IMR-90 (cell line): ENCODE measurements at regions not wholly inside any gene's neighbourhood (a gene's known extent, or its start where the extent isn't known, plus 50 kb on each side); places are given as distances from the start of the nearest gene placed in this dataset.

Experiments
- ATAC-seq: fragments of 200-7000 bp; cut with Tn5 transposase; 2 replicates; pipeline ENCODE4 v1.9.1; 2020; ENCODE audit warnings: low read depth, mild to moderate bottlenecking, moderate library complexity
- BruUV-seq: library from RNA; stranded (reverse); fragments of 400-500 nt; replicated peaks from 2 replicates; lab custom pipeline; 2021; lab: Mats Ljungman, UMichigan
- CTCF ChIA-PET: fragments of 300-600 bp; formaldehyde crosslinking; extraction: SDS; loops from one replicate; lab custom pipeline; 2021; ENCODE audit warnings: antibody characterized with exemption; lab: Yijun Ruan, JAX
- POLR2A ChIA-PET: fragments of 300-600 bp; sonication (Branson Sonifier 250); formaldehyde crosslinking; loops from one replicate; lab custom pipeline; 2022; ENCODE audit warnings: antibody characterized with exemption; ENCODE audit not compliant: unreplicated experiment; lab: Charles Lee
- DNase-seq: peaks from one replicate; pipeline ENCODE4 v3.0.0; 2013
- H2AFZ ChIP-seq: replicated peaks from 2 replicates; pipeline ENCODE3; 2013; ENCODE audit warnings: low read length, mild to moderate bottlenecking; ENCODE audit not compliant: poor library complexity
- H2AK5ac ChIP-seq: 2 replicates; pipeline ENCODE4 v1.6.1; 2013; ENCODE audit warnings: low read depth, low read length, inconsistent platforms
- H2AK9ac ChIP-seq: replicated peaks from 2 replicates; pipeline ENCODE3; 2013; ENCODE audit warnings: mild to moderate bottlenecking, low read depth, low read length, moderate library complexity; ENCODE audit not compliant: poor library complexity
- H2BK120ac ChIP-seq: 2 replicates; pipeline ENCODE4 v1.6.1; 2013; ENCODE audit warnings: low read depth, low read length, inconsistent platforms
- H2BK15ac ChIP-seq: 3 replicates; pipeline ENCODE4 v1.6.1; 2013; ENCODE audit warnings: low read depth, low read length, inconsistent platforms
- H2BK20ac ChIP-seq: 2 replicates; pipeline ENCODE4 v1.6.1; 2013; ENCODE audit warnings: low read depth, mild to moderate bottlenecking, inconsistent platforms, low read length, moderate library complexity
- H2BK5ac ChIP-seq: 2 replicates; pipeline ENCODE4 v1.6.1; 2013; ENCODE audit warnings: mild to moderate bottlenecking, low read depth, low read length, inconsistent platforms; ENCODE audit not compliant: poor library complexity, severe bottlenecking
- H3K14ac ChIP-seq: replicated peaks from 2 replicates; pipeline ENCODE4 v1.6.1; 2013; ENCODE audit warnings: low read depth, low read length, inconsistent platforms
- H3K18ac ChIP-seq: 2 replicates; pipeline ENCODE4 v1.6.1; 2013; ENCODE audit warnings: low read depth, low read length, control low read depth
- H3K23ac ChIP-seq: 2 replicates; pipeline ENCODE4 v1.6.1; 2013; ENCODE audit warnings: low read depth, low read length, inconsistent platforms
- H3K27ac ChIP-seq: 2 replicates; pipeline ENCODE4 v1.5.1; 2013; ENCODE audit warnings: mild to moderate bottlenecking, control low read depth, low read length; ENCODE audit not compliant: insufficient read depth
- H3K27me3 ChIP-seq: 2 replicates; pipeline ENCODE4 v1.6.1; 2013; ENCODE audit warnings: low read length; ENCODE audit not compliant: control insufficient read depth, insufficient read depth
- H3K36me3 ChIP-seq: 2 replicates; pipeline ENCODE4 v1.6.1; 2013; ENCODE audit warnings: low read length, mixed read lengths; ENCODE audit not compliant: control insufficient read depth, insufficient read depth
- H3K4ac ChIP-seq: 2 replicates; pipeline ENCODE4 v1.6.1; 2013; ENCODE audit warnings: low read depth, low read length, inconsistent platforms
- H3K4me1 ChIP-seq: 2 replicates; pipeline ENCODE4 v1.6.1; 2013; ENCODE audit warnings: low read length, mixed read lengths; ENCODE audit not compliant: control insufficient read depth, insufficient read depth
- H3K4me2 ChIP-seq: 2 replicates; pipeline ENCODE4 v1.6.1; 2013; ENCODE audit warnings: low read depth, mild to moderate bottlenecking, control low read depth, low read length, moderate library complexity
- H3K4me3 ChIP-seq: 2 replicates; pipeline ENCODE4 v1.5.1; 2013; ENCODE audit warnings: low read depth, mild to moderate bottlenecking, control low read depth, low read length, moderate library complexity; ENCODE audit not compliant: insufficient read depth
- H3K56ac ChIP-seq: 2 replicates; pipeline ENCODE4 v1.6.1; 2013; ENCODE audit warnings: low read length, inconsistent platforms; ENCODE audit not compliant: insufficient read depth; ENCODE audit errors: extremely low read depth
- H3K79me1 ChIP-seq, 2 experiments: 2 replicates each; pipeline ENCODE4 v1.6.1; 2013; ENCODE audit warnings: low read length in 2 of 2, inconsistent platforms in 1 of 2, low read depth in 1 of 2
- H3K9ac ChIP-seq: 2 replicates; pipeline ENCODE4 v1.6.1; 2013; ENCODE audit warnings: low read depth, low read length, control low read depth
- H3K9me1 ChIP-seq: 2 replicates; pipeline ENCODE4 v1.6.1; 2013; ENCODE audit warnings: low read length, inconsistent platforms; ENCODE audit not compliant: insufficient read depth
- H3K9me3 ChIP-seq: 2 replicates; pipeline ENCODE4 v1.6.1; 2013; ENCODE audit warnings: low read length; ENCODE audit not compliant: control insufficient read depth, insufficient read depth
- H4K20me1 ChIP-seq: 2 replicates; pipeline ENCODE4 v1.6.1; 2013; ENCODE audit warnings: low read length, inconsistent platforms; ENCODE audit not compliant: insufficient read depth
- H4K5ac ChIP-seq: 2 replicates; pipeline ENCODE4 v1.6.1; 2013; ENCODE audit warnings: mild to moderate bottlenecking, low read depth, low read length, control low read depth
- H4K8ac ChIP-seq, 2 experiments: 2 replicates each; pipeline ENCODE4 v1.6.1; 2013; ENCODE audit warnings: low read depth in 2 of 2, low read length in 2 of 2, control low read depth in 1 of 2, inconsistent platforms in 1 of 2
- H4K91ac ChIP-seq: 2 replicates; pipeline ENCODE4 v1.6.1; 2013; ENCODE audit warnings: low read depth, low read length, inconsistent platforms; ENCODE audit not compliant: insufficient read depth
- CEBPB ChIP-seq: IDR thresholded peaks from 2 replicates; pipeline ENCODE4 v1.6.1; 2012; ENCODE audit warnings: low read depth, low read length, improper control_type of control experiment
- MAFK ChIP-seq: IDR thresholded peaks from 2 replicates; pipeline ENCODE4 v1.6.1; 2012; ENCODE audit warnings: low read depth, low read length, improper control_type of control experiment
- MXI1 ChIP-seq: IDR thresholded peaks from 2 replicates; pipeline ENCODE4 v1.6.1; 2012; ENCODE audit warnings: low read depth, mild to moderate bottlenecking, low read length, moderate library complexity, borderline replicate concordance
- NFE2L2 ChIP-seq: fragments of 150-350 bp; IDR thresholded peaks from 2 replicates; pipeline ENCODE4 v1.6.1; 2016; ENCODE audit warnings: low read depth, mild to moderate bottlenecking, low read length
- POLR2A ChIP-seq: IDR thresholded peaks from 2 replicates; pipeline ENCODE4 v1.6.1; 2012; ENCODE audit warnings: mild to moderate bottlenecking, low read depth, low read length
- RCOR1 ChIP-seq: IDR thresholded peaks from 2 replicates; pipeline ENCODE4 v1.6.1; 2012; ENCODE audit warnings: mild to moderate bottlenecking, low read length, improper control_type of control experiment; ENCODE audit not compliant: insufficient replicate concordance
- RFX5 ChIP-seq: IDR thresholded peaks from 2 replicates; pipeline ENCODE4 v1.8.0; 2012; ENCODE audit warnings: low read depth, mild to moderate bottlenecking, low read length, moderate library complexity
- WGBS, 2 experiments: methylation state at CpG; one replicate each; pipeline versions ENCODE4 v1.1.5 to v1.1.7; 2013; ENCODE audit warnings: missing lambda C conversion rate in 2 of 2; ENCODE audit not compliant: insufficient read length in 1 of 2; ENCODE audit errors: extremely low coverage in 2 of 2; 5-methylcytosine and 5-hydroxymethylcytosine counted together
- dilution Hi-C: fragments of 300-500 bp; cut with HindIII; formaldehyde crosslinking; loops from one replicate; pipeline ENCODE4 v1.14.3; 2018; ENCODE audit warnings: low sequenced_read_pairs; ENCODE audit not compliant: unreplicated experiment
- in situ Hi-C: fragments of 300-500 bp; cut with MboI; formaldehyde crosslinking; loops from 3 replicates; pipeline ENCODE4 v1.14.3; 2019; ENCODE audit warnings: low sequenced_read_pairs, inconsistent platforms, mixed read lengths
- intact Hi-C: fragments of 100-400 bp; cut with micrococcal nuclease; formaldehyde crosslinking; loops from 2 replicates; pipeline ENCODE4 v1.10.0; 2022
- TF ChIP-seq, protein P1 (sequence below): conservative IDR thresholded peaks from 2 replicates; pipeline ENCODE4 v1.5.1; 2012; ENCODE audit warnings: mild to moderate bottlenecking, low read depth, low read length, improper control_type of control experiment
- TF ChIP-seq, protein P2 (sequence below): fragments of 150-350 bp; IDR thresholded peaks from 2 replicates; pipeline ENCODE4 v1.6.1; 2017; ENCODE audit warnings: mild to moderate bottlenecking, antibody characterized with exemption, low read length, low read depth
- TF ChIP-seq, protein P3 (sequence below): fragments of 150-350 bp; IDR thresholded peaks from 2 replicates; pipeline ENCODE4 v1.6.1; 2016; ENCODE audit warnings: low read depth, mild to moderate bottlenecking, low read length, moderate library complexity, borderline replicate concordance

DNA sequence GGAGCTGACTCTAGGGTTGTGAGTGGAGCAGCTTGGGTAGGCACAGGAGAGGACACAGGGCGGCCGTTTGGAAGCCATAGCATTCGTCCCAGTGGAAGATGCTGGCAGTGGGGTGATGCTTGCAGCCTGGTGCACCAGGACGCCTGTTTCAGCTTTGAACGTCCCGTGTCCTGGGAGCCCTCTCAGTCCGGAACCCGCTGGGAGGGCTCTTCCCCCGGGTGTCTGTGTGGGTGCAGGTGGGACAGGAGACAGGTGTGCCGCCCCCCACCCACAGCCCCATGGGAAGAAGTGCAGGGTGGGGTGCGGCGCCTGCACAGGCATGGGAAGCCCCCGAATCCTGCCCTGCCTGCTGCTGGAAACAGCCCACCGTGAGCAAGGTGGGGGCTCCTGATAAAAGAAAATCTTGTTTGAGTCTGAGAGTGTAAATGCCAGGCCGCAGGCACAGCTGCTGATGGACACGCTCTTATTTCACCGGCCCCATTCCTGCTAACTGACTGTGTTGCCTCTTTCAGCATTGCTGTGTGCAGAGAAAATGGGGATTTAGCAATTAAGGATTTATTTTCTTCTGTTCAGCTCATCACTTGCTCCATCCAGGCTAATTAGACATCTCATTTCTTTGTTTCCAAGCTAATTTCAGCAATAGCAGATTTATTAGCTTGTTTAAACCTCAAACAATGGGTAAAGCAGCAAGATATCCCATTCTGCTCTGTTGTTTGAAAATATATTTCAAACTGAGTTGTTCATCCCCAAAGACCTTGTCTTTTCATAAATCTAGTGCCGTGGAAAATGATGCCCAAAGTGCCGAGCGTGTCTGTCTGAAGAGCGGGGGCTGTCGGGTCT is 54.9 kb upstream of the DPYSL4 start:
- Histone ChIP-seq H4K8ac (no peak overlapping the region), H4K5ac (no peak overlapping the region), H4K91ac (no peak overlapping the region), H3K9ac (no peak overlapping the region), H3K56ac (no peak overlapping the region), H3K27ac (no peak overlapping the region), H3K4me1 (no peaks in the 10 kb centered on the region), H3K23ac (no peak overlapping the region), H3K4me3 (no peak overlapping the region), H3K18ac (no peak overlapping the region), H2AFZ (no peak overlapping the region), H2AK9ac (no peak overlapping the region), H3K27me3 (peaks cover 5% of the 10 kb centered on the region), H2BK5ac (no peak overlapping the region), H3K14ac (no peak overlapping the region), H3K36me3 (no peaks in the 10 kb centered on the region), H2BK120ac (no peak overlapping the region), H3K4ac (no peak overlapping the region), H2BK15ac (no peak overlapping the region), H2AK5ac (no peak overlapping the region), H3K79me1 (no peaks in the 10 kb centered on the region), H3K9me1 (no peaks in the 10 kb centered on the region), H4K20me1 (no peaks in the 10 kb centered on the region), H3K4me2 (no peak overlapping the region), H3K9me3 (no peaks in the 10 kb centered on the region), H2BK20ac (no peak overlapping the region)
- DNase-seq = no peak
- in situ Hi-C loops = loop anchor here (10.0 kb wide), 1 partner anchor 247 kb away; no protein-coding TSS in a partner anchor
- dilution Hi-C loops = no loop called here
- ChIA-PET POLR2A (no interaction called here), CTCF (interaction anchor here (0.9 kb wide), 1 partner anchor 11 kb away, joined by 3 read pairs; no protein-coding TSS in a partner anchor)
- intact Hi-C loops = no loop called here
- WGBS, 2 experiments = 35% methylated on average over 7 of the region's 22 CpGs; no CpG with 5 or more reads in 1 of the 2 experiments
- BruUV-seq = no TSS peak
- TF ChIP-seq, protein P1, sequence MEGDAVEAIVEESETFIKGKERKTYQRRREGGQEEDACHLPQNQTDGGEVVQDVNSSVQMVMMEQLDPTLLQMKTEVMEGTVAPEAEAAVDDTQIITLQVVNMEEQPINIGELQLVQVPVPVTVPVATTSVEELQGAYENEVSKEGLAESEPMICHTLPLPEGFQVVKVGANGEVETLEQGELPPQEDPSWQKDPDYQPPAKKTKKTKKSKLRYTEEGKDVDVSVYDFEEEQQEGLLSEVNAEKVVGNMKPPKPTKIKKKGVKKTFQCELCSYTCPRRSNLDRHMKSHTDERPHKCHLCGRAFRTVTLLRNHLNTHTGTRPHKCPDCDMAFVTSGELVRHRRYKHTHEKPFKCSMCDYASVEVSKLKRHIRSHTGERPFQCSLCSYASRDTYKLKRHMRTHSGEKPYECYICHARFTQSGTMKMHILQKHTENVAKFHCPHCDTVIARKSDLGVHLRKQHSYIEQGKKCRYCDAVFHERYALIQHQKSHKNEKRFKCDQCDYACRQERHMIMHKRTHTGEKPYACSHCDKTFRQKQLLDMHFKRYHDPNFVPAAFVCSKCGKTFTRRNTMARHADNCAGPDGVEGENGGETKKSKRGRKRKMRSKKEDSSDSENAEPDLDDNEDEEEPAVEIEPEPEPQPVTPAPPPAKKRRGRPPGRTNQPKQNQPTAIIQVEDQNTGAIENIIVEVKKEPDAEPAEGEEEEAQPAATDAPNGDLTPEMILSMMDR = no peak
- TF ChIP-seq, protein P2, sequence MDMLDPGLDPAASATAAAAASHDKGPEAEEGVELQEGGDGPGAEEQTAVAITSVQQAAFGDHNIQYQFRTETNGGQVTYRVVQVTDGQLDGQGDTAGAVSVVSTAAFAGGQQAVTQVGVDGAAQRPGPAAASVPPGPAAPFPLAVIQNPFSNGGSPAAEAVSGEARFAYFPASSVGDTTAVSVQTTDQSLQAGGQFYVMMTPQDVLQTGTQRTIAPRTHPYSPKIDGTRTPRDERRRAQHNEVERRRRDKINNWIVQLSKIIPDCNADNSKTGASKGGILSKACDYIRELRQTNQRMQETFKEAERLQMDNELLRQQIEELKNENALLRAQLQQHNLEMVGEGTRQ = no peak
- no peak for TF ChIP-seq RCOR1
- no peak for TF ChIP-seq MAFK
- TF ChIP-seq RFX5 = no peak
- no peak for TF ChIP-seq POLR2A
- TF ChIP-seq MXI1 = no peak
- TF ChIP-seq NFE2L2 = no peak
- TF ChIP-seq, protein P3, sequence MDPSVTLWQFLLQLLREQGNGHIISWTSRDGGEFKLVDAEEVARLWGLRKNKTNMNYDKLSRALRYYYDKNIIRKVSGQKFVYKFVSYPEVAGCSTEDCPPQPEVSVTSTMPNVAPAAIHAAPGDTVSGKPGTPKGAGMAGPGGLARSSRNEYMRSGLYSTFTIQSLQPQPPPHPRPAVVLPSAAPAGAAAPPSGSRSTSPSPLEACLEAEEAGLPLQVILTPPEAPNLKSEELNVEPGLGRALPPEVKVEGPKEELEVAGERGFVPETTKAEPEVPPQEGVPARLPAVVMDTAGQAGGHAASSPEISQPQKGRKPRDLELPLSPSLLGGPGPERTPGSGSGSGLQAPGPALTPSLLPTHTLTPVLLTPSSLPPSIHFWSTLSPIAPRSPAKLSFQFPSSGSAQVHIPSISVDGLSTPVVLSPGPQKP = no peak
- no peak for TF ChIP-seq CEBPB
- no peak for ATAC-seq
